HepG2 (cell line): ENCODE measurements at regions not wholly inside any gene's neighbourhood (a gene's known extent, or its start where the extent isn't known, plus 50 kb on each side); places are given as distances from the start of the nearest gene placed in this dataset.

Source experiments
- EED ChIP-seq: sonication (generic); formaldehyde crosslinking; IDR thresholded peaks from 2 replicates; pipeline ENCODE4 v1.5.0; 2020; ENCODE audit warnings: mild to moderate bottlenecking, missing genetic modification reagents
- ESRRA ChIP-seq: sonication (generic); formaldehyde crosslinking; IDR thresholded peaks from 2 replicates; pipeline ENCODE4 v1.5.1; 2020; ENCODE audit warnings: mild to moderate bottlenecking, low read depth, missing genetic modification reagents
- NFYC ChIP-seq: IDR thresholded peaks from 2 replicates; pipeline ENCODE4 v1.6.1; 2016; ENCODE audit warnings: missing genetic modification reagents, missing compliant biosample characterization
- POLR2A ChIP-seq, 2 experiments: IDR thresholded peaks; 2 replicates each; pipeline ENCODE4 v1.6.1; 2011; ENCODE audit warnings: low read depth in 2 of 2, low read length in 2 of 2, mild to moderate bottlenecking in 1 of 2, moderate library complexity in 1 of 2; ENCODE audit not compliant: insufficient read depth in 1 of 2
- YY1 ChIP-seq: IDR thresholded peaks from 2 replicates; pipeline ENCODE4 v1.6.1; 2011; ENCODE audit warnings: low read length, low read depth, moderate library complexity, mild to moderate bottlenecking; ENCODE audit not compliant: insufficient read depth, insufficient replicate concordance
- ZKSCAN1 ChIP-seq: fragments of 150-350 bp; IDR thresholded peaks from 2 replicates; pipeline ENCODE4 v1.6.1; 2014; ENCODE audit warnings: low read length
- ZNF274 ChIP-seq: sonication (generic); formaldehyde crosslinking; IDR thresholded peaks from 2 replicates; pipeline ENCODE4 v1.5.1; 2020; ENCODE audit warnings: mild to moderate bottlenecking, missing genetic modification reagents

DNA sequence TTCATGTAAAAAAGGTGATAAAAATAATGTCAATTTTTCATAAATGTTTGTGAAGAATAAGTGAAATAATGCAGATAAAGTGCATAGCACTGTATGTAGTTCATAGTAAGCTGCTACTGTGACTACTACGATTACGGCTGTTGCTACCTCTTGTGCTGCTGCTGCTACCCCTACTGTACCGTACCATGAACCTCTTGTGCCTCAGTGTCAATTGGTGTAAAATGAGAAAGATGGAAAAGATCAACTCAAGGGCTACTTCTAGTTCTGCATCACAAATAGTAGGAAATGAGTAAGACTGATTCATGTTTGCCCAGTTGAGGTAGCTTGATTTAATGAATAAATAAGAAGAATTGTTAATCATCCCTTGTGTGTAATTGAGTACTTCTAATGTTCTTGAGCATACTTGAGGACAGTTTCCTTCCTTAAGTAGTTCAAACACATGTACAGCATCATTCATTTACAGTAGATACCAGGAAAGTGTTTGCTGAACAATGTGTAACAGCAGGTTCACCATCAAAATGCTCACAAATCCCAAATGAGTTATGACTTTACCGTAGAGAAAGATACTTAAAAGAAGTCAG is 200.0 kb upstream of the ATP10B start:
- TF ChIP-seq ZNF274 (CRISPR knock-in tag) (no peak), ZKSCAN1 (no peak), EED (CRISPR knock-in tag) (no peak), NFYC (CRISPR knock-in tag) (no peak), ESRRA (CRISPR knock-in tag) (no peak), YY1 (no peak), POLR2A (IDR thresholded peaks at IDR 0.05; ENCODE audit: insufficient read depth in 1 of 2, low read depth in 2 of 2, low read length in 2 of 2) (no peak)
